ENCODE measurements at regions not wholly inside any gene's neighbourhood (a gene's known extent, or its start where the extent isn't known, plus 50 kb on each side); places are given as distances from the start of the nearest gene placed in this dataset.

DNA sequence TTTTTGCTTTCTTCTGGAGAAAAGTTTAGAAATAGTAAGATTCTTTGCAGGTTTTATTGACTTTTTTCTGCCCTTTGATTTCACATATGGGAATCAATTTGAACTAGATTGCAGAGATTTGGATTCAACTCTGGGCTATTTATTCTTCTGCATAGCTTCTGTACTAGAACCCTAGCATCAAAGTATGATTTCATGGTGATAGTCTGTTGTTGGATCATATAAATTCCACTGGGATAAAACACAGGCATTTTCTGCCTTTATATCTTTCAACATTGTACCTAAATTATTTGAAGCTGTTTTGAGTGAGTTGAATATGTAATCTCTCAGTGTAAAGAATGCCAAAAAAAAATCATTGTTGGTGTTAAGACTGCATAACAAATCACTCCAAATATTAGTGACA, 458.4 kb upstream of the MPDZ start:
- Histone ChIP-seq H3K4me1 (ENCODE audit: insufficient read depth) (no peaks in the 10 kb centered on the region), H3K27ac (no peak overlapping the region), H3K27me3 (peaks cover 2% of the 10 kb centered on the region), H3K36me3 (no peaks in the 10 kb centered on the region), H3K4me3 (no peak overlapping the region), H3K9me3 (no peaks in the 10 kb centered on the region)
- no peak for DNase-seq
- intact Hi-C loops (cut with DNase I), result no loop called here
- TF ChIP-seq, protein P1, sequence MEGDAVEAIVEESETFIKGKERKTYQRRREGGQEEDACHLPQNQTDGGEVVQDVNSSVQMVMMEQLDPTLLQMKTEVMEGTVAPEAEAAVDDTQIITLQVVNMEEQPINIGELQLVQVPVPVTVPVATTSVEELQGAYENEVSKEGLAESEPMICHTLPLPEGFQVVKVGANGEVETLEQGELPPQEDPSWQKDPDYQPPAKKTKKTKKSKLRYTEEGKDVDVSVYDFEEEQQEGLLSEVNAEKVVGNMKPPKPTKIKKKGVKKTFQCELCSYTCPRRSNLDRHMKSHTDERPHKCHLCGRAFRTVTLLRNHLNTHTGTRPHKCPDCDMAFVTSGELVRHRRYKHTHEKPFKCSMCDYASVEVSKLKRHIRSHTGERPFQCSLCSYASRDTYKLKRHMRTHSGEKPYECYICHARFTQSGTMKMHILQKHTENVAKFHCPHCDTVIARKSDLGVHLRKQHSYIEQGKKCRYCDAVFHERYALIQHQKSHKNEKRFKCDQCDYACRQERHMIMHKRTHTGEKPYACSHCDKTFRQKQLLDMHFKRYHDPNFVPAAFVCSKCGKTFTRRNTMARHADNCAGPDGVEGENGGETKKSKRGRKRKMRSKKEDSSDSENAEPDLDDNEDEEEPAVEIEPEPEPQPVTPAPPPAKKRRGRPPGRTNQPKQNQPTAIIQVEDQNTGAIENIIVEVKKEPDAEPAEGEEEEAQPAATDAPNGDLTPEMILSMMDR (IDR thresholded peaks at IDR 0.05), result no peak
- no peak for TF ChIP-seq POLR2A (IDR thresholded peaks at IDR 0.05)
- TF ChIP-seq EP300 (IDR thresholded peaks at IDR 0.05), result no peak

DNA sequence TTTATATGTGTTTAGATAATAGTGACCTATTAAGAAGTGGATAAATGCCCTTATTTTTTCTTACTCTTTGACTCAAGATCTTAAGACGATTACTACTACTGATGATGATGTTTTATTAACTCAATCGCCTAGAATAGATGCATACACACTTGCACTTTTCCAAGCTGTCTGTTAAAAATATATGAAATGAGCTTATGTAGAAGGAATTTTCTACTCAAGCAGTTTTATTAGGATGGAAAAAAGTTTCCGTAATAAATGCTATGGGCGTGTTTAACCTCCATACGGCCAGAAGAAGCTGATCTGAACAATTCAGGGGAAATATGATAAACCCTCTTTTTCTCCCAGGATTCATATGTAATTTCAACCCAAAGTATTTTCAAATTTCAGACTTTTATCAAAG, 455.7 kb upstream of the MPDZ start:
- no peaks in the 10 kb centered on the region for H3K27me3 ChIP-seq
- no peaks in the 10 kb centered on the region for H3K36me3 ChIP-seq
- TF ChIP-seq POLR2A (IDR thresholded peaks at IDR 0.05), result no peak
- TF ChIP-seq, protein P1 (IDR thresholded peaks at IDR 0.05), result no peak
- no peak for TF ChIP-seq EP300 (IDR thresholded peaks at IDR 0.05)
- intact Hi-C loops (cut with DNase I), result no loop called here
- H3K4me1 ChIP-seq (ENCODE audit: insufficient read depth), result no peaks in the 10 kb centered on the region
- 73 to 92% (median 87%) methylated on average over 5 of the region's 5 CpGs for WGBS, 3 donors
- no peak overlapping the region for H3K4me3 ChIP-seq
- no peak for DNase-seq
- H3K27ac ChIP-seq, result no peak overlapping the region
- H3K9me3 ChIP-seq, result no peaks in the 10 kb centered on the region

DNA sequence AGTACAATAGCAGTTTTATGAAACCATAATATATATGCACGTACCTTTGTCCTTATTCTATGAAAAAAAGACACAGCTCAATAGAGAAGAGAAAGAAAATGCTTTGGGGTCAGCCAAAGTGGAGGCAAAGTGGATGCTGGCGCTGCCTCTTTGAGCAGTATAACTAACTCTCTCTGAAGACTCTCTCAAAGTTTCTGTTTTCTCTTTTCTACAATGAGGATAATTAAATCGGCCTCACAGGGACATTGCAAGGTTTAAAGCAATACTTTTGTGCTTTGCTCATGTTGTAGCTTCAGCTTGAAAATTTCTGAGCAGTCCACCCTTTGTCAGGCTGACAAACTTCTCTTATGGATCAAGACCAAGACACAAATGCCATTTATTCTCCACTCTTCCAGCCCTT, 455.1 kb upstream of the MPDZ start:
- H3K4me1 ChIP-seq (ENCODE audit: insufficient read depth), result no peaks in the 10 kb centered on the region
- H3K4me3 ChIP-seq, result no peak overlapping the region
- intact Hi-C loops (cut with DNase I), result no loop called here
- H3K27ac ChIP-seq, result no peak overlapping the region
- no peak for DNase-seq
- no peaks in the 10 kb centered on the region for H3K27me3 ChIP-seq
- H3K9me3 ChIP-seq, result no peaks in the 10 kb centered on the region
- no peaks in the 10 kb centered on the region for H3K36me3 ChIP-seq
- 91 to 94% (median 92%) methylated on average over 3 of the region's 3 CpGs for WGBS, 3 donors
- TF ChIP-seq POLR2A (IDR thresholded peaks at IDR 0.05) (no peak), EP300 (IDR thresholded peaks at IDR 0.05) (no peak)
- TF ChIP-seq, protein P1 (IDR thresholded peaks at IDR 0.05), result no peak

DNA sequence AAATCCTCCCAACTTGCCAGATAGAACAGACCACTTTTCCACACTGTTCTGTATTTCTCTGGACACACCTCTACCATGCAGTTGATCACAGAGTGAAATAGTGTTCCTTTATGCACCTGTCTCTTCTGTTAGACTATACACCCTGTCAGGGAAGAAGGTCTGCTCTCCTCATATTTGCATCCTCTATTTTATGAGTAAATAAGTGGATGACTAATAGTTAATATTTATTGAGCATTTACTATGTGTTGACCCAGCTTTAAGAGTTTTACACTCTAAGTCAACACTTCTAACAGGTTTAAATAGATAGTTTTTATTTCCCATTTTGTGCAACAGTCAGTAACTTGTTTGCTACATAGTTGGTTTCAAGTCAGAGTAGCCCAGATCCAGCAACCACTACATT, 452.8 kb upstream of the MPDZ start:
- no peaks in the 10 kb centered on the region for H3K9me3 ChIP-seq
- DNase-seq, result no peak
- H3K27ac ChIP-seq, result no peak overlapping the region
- no peaks in the 10 kb centered on the region for H3K36me3 ChIP-seq
- intact Hi-C loops (cut with DNase I), result no loop called here
- H3K4me1 ChIP-seq (ENCODE audit: insufficient read depth), result no peaks in the 10 kb centered on the region
- no peak overlapping the region for H3K4me3 ChIP-seq
- H3K27me3 ChIP-seq, result no peaks in the 10 kb centered on the region
- TF ChIP-seq, protein P1 (IDR thresholded peaks at IDR 0.05), result no peak
- TF ChIP-seq EP300 (IDR thresholded peaks at IDR 0.05) (no peak), POLR2A (IDR thresholded peaks at IDR 0.05) (no peak)

DNA sequence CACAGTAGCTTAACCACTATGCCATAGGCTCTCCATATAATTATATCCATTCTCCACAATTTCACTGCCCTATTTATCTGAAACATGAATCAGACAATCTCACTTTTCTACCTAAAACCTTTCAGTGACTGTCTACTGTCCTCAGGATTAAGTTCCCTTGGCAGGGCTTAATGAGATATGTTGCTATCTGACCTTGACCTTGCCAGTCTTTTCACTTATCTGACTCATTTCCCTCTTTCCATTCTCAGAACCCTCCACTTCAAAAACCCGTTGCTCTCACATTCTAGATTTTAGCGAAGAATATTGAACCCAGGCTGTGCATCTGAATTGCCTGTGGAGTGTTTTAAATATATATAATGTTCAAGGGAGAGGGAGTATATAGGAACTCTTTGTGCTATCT, 452.1 kb upstream of the MPDZ start:
- no peaks in the 10 kb centered on the region for H3K27me3 ChIP-seq
- no peak overlapping the region for H3K4me3 ChIP-seq
- no peaks in the 10 kb centered on the region for H3K36me3 ChIP-seq
- H3K27ac ChIP-seq, result no peak overlapping the region
- intact Hi-C loops (cut with DNase I), result no loop called here
- 1 to 97% (median 52%) methylated on average over 2 of the region's 2 CpGs for WGBS, 3 donors
- H3K9me3 ChIP-seq, result no peaks in the 10 kb centered on the region
- no peak for DNase-seq
- TF ChIP-seq EP300 (IDR thresholded peaks at IDR 0.05) (no peak), POLR2A (IDR thresholded peaks at IDR 0.05) (no peak)
- TF ChIP-seq, protein P1 (IDR thresholded peaks at IDR 0.05), result no peak
- H3K4me1 ChIP-seq (ENCODE audit: insufficient read depth), result no peaks in the 10 kb centered on the region
